Lower lobe of right lung (tissue), 2 donors: ENCODE measurements at regions not wholly inside any gene's neighbourhood (a gene's known extent, or its start where the extent isn't known, plus 50 kb on each side); places are given as distances from the start of the nearest gene placed in this dataset.

Experiments
- ATAC-seq, 2 donors: fragments of 200-7000 bp; cut with Tn5 transposase; one replicate each; pipeline ENCODE4 v1.9.1; 2020 to 2022; ENCODE audit warnings: mild to moderate bottlenecking in 2 of 2, moderate library complexity in 2 of 2
- DNase-seq: peaks from one replicate; pipeline ENCODE4 v3.0.0-alpha.2; 2020
- H3K27ac ChIP-seq: fragments of 200-600 bp; one replicate; pipeline ENCODE4 v1.8.0; 2022
- H3K27me3 ChIP-seq: fragments of 200-600 bp; one replicate; pipeline ENCODE4 v1.8.0; 2022; ENCODE audit warnings: low read depth
- H3K36me3 ChIP-seq: fragments of 200-600 bp; one replicate; pipeline ENCODE4 v1.8.0; 2022; ENCODE audit warnings: mild to moderate bottlenecking
- H3K4me1 ChIP-seq: fragments of 200-600 bp; one replicate; pipeline ENCODE4 v1.8.0; 2022
- H3K4me3 ChIP-seq: fragments of 200-600 bp; one replicate; pipeline ENCODE4 v1.8.0; 2022; ENCODE audit warnings: mild to moderate bottlenecking
- H3K9me3 ChIP-seq: fragments of 200-600 bp; one replicate; pipeline ENCODE4 v1.8.0; 2022
- CTCF ChIP-seq: fragments of 200-600 bp; IDR thresholded peaks from one replicate; pipeline ENCODE4 v1.8.0; 2022; ENCODE audit warnings: antibody characterized with exemption, mild to moderate bottlenecking
- intact Hi-C: fragments of 100-400 bp; cut with DNase I; formaldehyde crosslinking; loops from one replicate; pipeline ENCODE4 v1.11.0; 2022
- donor health status: DM: no; HTN: yes; CAD: no; lungs with severe emphysema.

DNA sequence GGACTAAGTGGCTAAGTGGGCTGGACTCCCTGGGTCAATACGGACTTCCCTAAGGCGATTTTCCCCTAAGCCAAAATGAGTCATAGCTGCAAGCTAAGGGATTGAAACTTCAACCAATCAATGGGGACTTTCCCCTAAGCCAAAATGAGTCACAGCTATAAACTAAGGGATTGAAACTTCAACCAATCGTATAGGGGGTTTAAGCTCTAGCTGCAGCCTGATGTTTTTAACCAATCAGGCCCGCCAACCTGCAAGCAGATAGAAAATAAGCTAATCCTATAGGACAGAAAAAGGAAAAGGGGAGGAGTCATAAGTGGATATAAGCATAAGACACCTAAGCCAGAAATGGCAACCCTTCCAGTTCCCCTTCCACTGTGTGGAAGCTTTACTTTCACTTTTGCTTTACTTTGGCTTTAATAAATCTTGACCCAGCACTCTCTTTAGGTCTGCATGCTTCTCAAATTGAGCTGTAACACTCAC, 655.0 kb upstream of the HS3ST5 start:
- no peak overlapping the region for H3K4me3 ChIP-seq
- no peak overlapping the region for H3K27ac ChIP-seq
- H3K4me1 ChIP-seq, result no peaks in the 10 kb centered on the region
- no peaks in the 10 kb centered on the region for H3K27me3 ChIP-seq
- intact Hi-C loops, result no loop called here
- DNase-seq (no peak), ATAC-seq (no peak)
- H3K36me3 ChIP-seq, result no peaks in the 10 kb centered on the region
- H3K9me3 ChIP-seq, result no peaks in the 10 kb centered on the region
- no peak for TF ChIP-seq CTCF

DNA sequence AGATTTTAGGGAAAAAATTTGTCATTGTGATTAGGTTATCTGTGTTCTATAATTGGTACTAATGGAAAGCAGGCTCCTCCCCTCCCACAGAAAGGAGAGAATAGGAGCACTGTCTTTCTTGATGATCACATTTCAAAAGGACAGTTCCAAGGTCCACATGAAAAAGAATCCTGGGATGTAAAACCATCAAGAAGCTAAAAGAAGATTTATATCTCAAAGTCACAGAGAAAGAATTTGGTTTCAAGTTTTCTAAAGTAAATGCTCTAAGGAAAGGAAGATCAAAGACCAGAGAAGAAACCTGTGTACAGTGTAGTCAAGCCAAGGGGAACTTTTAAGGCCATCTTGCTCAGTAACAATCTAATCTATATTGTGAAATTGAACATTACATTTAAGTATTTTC, 652.7 kb upstream of the HS3ST5 start:
- H3K9me3 ChIP-seq, result no peaks in the 10 kb centered on the region
- ATAC-seq, result no peak
- no peaks in the 10 kb centered on the region for H3K36me3 ChIP-seq
- H3K4me3 ChIP-seq, result no peak overlapping the region
- TF ChIP-seq CTCF, result no peak
- DNase-seq, result no peak
- H3K27ac ChIP-seq, result no peak overlapping the region
- intact Hi-C loops, result no loop called here
- no peaks in the 10 kb centered on the region for H3K4me1 ChIP-seq
- no peaks in the 10 kb centered on the region for H3K27me3 ChIP-seq

DNA sequence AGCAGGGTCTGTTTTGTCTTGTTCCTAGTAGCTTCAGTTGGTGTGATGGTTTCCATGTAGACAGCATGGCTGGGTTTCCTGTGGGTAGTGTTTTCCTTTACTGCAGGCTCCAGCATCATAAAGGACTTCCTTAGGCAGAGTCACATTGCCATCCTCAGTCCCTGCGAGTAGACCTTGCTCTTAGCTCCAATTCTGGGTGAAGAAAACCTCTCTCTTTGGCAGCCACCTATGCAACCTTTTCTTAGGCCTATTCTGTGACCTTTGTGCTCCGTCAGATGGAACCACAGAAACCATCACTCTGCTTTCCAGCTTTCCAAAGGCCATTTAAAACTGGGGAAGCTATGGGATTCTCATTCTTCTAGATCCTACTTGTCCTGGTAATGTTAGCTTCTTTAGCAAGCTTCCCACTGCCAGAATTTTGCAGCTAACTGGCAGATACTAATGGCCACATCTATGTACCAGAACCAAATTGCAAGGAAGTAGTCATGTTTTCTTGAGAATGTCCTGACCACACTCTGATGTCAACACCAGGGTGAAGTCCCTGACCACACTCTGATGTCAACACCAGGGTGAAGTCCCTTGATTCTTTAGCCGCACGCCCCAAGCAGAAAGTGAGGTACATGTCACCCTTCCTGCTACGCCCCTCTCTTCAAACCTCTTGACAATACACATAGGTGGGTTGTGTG, 646.6 kb upstream of the HS3ST5 start:
- H3K27ac ChIP-seq, result no peak overlapping the region
- H3K4me1 ChIP-seq, result no peaks in the 10 kb centered on the region
- intact Hi-C loops, result no loop called here
- H3K4me3 ChIP-seq, result no peak overlapping the region
- DNase-seq (no peak), ATAC-seq (no peak)
- H3K36me3 ChIP-seq, result no peaks in the 10 kb centered on the region
- TF ChIP-seq CTCF, result no peak
- no peaks in the 10 kb centered on the region for H3K9me3 ChIP-seq
- H3K27me3 ChIP-seq, result no peaks in the 10 kb centered on the region

DNA sequence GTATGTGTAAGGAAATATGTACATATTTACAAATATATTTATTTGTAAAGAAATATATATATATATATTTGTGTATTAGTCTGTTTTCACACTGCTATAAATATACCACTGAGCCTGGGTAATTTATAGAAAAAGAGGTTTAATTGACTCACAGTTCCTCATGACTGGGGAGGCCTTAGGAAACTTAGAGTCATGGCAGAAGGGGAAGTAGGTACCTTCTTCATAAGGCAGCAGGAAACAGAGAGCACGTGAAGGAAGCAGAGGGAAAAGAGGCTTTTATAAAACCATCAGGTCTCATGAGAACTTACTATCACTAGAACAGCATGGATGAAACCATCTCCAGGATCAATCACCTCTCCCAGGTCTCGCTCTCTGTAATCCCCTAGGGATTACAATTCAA, 644.5 kb upstream of the HS3ST5 start:
- ATAC-seq, result no peak
- Histone ChIP-seq H3K27me3 (no peaks in the 10 kb centered on the region), H3K36me3 (no peaks in the 10 kb centered on the region), H3K9me3 (no peaks in the 10 kb centered on the region), H3K4me3 (no peak overlapping the region), H3K27ac (no peak overlapping the region), H3K4me1 (no peaks in the 10 kb centered on the region)
- DNase-seq, result no peak
- no peak for TF ChIP-seq CTCF
- intact Hi-C loops, result no loop called here

- H3K36me3 ChIP-seq, result no peaks in the 10 kb centered on the region
- DNase-seq (no peak), ATAC-seq (no peak)
- no peaks in the 10 kb centered on the region for H3K9me3 ChIP-seq
- H3K27me3 ChIP-seq, result no peaks in the 10 kb centered on the region
- H3K4me3 ChIP-seq, result no peak overlapping the region
- H3K27ac ChIP-seq, result no peak overlapping the region
- intact Hi-C loops, result no loop called here
- H3K4me1 ChIP-seq, result no peaks in the 10 kb centered on the region
- no peak for TF ChIP-seq CTCF
These were observed 612.5 kb upstream of the HS3ST5 start for GRCh38 chr6:114955363-114955762.
